Pancreas (tissue), 10 donors: ENCODE measurements at regions not wholly inside any gene's neighbourhood (a gene's known extent, or its start where the extent isn't known, plus 50 kb on each side); places are given as distances from the start of the nearest gene placed in this dataset.

Experiments
- ATAC-seq, 4 donors: fragments of 200-7000 bp; cut with Tn5 transposase; one replicate each; pipeline versions ENCODE4 v1.8.0 to v1.9.1; 2020; ENCODE audit warnings: mild to moderate bottlenecking in 4 of 4, moderate library complexity in 4 of 4
- DNase-seq, 6 donors: peaks; one replicate each; pipeline ENCODE4 v3.0.0-alpha.2; 2020
- FAIRE-seq: peaks from 2 replicates; lab custom pipeline; 2012; peaks lifted over from hg19 to GRCh38; lab: Jason Lieb, UNC
- H3K27ac ChIP-seq, 4 donors: fragments of 200-600 bp; sonication (generic); 1 replicate in 3 of 4; 2 replicates in 1 of 4; pipeline versions ENCODE4 v1.5.0 to v1.8.0; 2020
- H3K27me3 ChIP-seq, 4 donors: fragments of 200-600 bp; one replicate each; pipeline ENCODE4 v1.8.0; 2021
- H3K36me3 ChIP-seq, 3 donors: fragments of 200-600 bp; sonication (generic) in 1 of 3; one replicate each; pipeline versions ENCODE4 v1.5.0 to v1.8.0; 2020 to 2021
- H3K4me1 ChIP-seq, 3 donors: fragments of 200-600 bp; one replicate each; pipeline ENCODE4 v1.8.0; 2021
- H3K4me3 ChIP-seq, 4 donors: fragments of 200-600 bp; sonication (generic) in 2 of 4; one replicate each; pipeline versions ENCODE4 v1.5.0 to v1.8.0; 2020 to 2021
- H3K9me3 ChIP-seq, 4 donors: fragments of 200-600 bp; one replicate each; pipeline ENCODE4 v1.8.0; 2021
- WGBS, 2 donors: extraction: QIAGEN DNeasy Blood & Tissue Kit; methylation state at CpG; one replicate each; pipeline ENCODE4 v1.1.7; 2013; 5-methylcytosine and 5-hydroxymethylcytosine counted together
- intact Hi-C, 3 donors: fragments of 100-400 bp; cut with DNase I; formaldehyde crosslinking; loops; one replicate each; pipeline versions ENCODE4 v1.11.1 to v1.14.2; 2022
- TF ChIP-seq, protein P1 (sequence below), 4 donors: fragments of 200-600 bp; sonication (generic) in 3 of 4; IDR thresholded peaks; one replicate each; pipeline versions ENCODE4 v1.5.0 to v1.8.0; 2021; ENCODE audit warnings: antibody characterized with exemption in 4 of 4
- donor health status: healthy with polysubstance abuse.
- donor health status: DM: no; HTN: no; CAD: no; lungs with moderate emphysema.
- donor health status: DM: no; HTN: no; CAD: no.
- donor health status: control.
- donor health status: control.
- donor health status: Bipolar disorder and iron deficiency.
- donor health status: DM: yes; HTN: yes; CAD: no.
- donor health status: DM: no; HTN: no; CAD: no.
- donor health status: DM: no; HTN: no; CAD: no.
- donor health status: DM: yes; HTN: yes; CAD: no.

DNA sequence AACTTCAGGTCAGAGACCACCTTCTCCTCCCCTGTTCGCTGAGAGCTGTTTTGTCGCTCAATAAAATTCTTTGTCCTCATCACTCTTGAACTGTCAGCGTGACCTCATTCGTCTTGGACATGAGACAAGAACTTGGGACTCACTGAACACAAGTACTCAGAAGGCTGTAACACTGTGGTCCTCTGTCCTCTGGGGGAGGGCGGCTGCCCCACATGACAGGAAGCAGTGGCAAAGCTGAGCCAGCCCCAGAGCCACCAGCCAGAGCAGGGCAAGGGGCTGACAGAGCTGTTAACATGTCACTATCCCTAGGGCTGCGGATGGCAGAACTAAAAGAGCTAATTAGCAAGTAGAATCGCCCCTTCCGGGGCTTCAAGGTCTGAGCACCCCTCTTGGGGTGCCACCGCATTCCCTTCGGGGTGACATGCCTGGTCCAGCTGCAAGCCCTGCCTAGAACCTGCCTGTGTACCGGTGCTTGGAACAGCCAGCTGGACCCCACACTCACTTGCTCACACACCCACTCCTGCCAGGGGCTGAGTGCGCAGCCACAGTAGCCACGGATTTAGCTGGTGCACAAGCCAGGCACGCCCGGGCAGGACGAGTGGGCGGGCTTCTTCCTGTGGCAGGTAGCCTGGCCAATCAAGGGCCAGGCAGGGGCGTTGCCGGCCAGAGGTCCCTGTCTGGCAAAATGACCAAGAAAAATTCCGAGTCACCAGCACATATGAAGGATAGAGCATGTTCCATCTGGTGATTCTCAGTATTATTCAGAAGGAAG, 648.6 kb upstream of the AGA start:
- FAIRE-seq (no peak), DNase-seq (peak in 1 of 6 donors; percentile 61), ATAC-seq (no peak)
- no peak overlapping the region for H3K27ac ChIP-seq
- H3K4me3 ChIP-seq = no peak overlapping the region
- no peaks in the 10 kb centered on the region for H3K27me3 ChIP-seq
- no peaks in the 10 kb centered on the region for H3K9me3 ChIP-seq
- intact Hi-C loops = no loop called here
- 79 to 84% methylated on average over 20 of the region's 20 CpGs for WGBS, 2 donors
- H3K36me3 ChIP-seq = no peaks in the 10 kb centered on the region
- no peaks in the 10 kb centered on the region for H3K4me1 ChIP-seq
- TF ChIP-seq, protein P1, sequence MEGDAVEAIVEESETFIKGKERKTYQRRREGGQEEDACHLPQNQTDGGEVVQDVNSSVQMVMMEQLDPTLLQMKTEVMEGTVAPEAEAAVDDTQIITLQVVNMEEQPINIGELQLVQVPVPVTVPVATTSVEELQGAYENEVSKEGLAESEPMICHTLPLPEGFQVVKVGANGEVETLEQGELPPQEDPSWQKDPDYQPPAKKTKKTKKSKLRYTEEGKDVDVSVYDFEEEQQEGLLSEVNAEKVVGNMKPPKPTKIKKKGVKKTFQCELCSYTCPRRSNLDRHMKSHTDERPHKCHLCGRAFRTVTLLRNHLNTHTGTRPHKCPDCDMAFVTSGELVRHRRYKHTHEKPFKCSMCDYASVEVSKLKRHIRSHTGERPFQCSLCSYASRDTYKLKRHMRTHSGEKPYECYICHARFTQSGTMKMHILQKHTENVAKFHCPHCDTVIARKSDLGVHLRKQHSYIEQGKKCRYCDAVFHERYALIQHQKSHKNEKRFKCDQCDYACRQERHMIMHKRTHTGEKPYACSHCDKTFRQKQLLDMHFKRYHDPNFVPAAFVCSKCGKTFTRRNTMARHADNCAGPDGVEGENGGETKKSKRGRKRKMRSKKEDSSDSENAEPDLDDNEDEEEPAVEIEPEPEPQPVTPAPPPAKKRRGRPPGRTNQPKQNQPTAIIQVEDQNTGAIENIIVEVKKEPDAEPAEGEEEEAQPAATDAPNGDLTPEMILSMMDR (IDR thresholded peaks at IDR 0.05) = no peak

GRCh38 chr4:178102139-178102538, 659.9 kb upstream of the AGA start:
- H3K4me3 ChIP-seq = no peak overlapping the region
- no peak for DNase-seq
- TF ChIP-seq, protein P1 (IDR thresholded peaks at IDR 0.05) = no peak
- WGBS, 2 donors = 75 to 76% methylated on average over 5 of the region's 5 CpGs
- H3K9me3 ChIP-seq = no peaks in the 10 kb centered on the region
- intact Hi-C loops = no loop called here
- FAIRE-seq = no peak
- no peaks in the 10 kb centered on the region for H3K27me3 ChIP-seq
- ATAC-seq = no peak
- H3K4me1 ChIP-seq = no peaks in the 10 kb centered on the region
- H3K27ac ChIP-seq = no peak overlapping the region
- H3K36me3 ChIP-seq = no peaks in the 10 kb centered on the region

DNA sequence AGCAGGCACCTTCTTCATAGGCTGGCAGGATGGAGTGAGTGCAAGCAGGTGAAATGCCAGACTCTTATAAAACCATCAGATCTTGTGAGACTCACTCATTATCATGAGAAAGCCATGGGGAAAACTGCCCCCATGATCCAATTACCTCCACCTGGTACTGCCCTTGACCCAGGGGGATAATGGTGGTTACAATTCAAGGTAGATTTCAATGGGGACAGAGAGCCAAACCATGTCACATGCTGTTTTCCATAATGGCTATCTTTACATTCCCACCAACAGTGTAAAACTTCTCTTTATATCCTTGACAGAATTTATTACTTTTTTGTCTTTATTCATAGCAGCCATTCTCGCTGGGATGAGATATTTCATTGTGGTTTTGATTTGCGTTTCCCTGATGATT, 663.0 kb upstream of the AGA start:
- H3K9me3 ChIP-seq = no peaks in the 10 kb centered on the region
- no peaks in the 10 kb centered on the region for H3K27me3 ChIP-seq
- no peak overlapping the region for H3K4me3 ChIP-seq
- no peak overlapping the region for H3K27ac ChIP-seq
- 64 to 71% methylated on average over 2 of the region's 2 CpGs for WGBS, 2 donors
- no peaks in the 10 kb centered on the region for H3K36me3 ChIP-seq
- no peak for DNase-seq
- H3K4me1 ChIP-seq = no peaks in the 10 kb centered on the region
- intact Hi-C loops = no loop called here
- ATAC-seq = no peak
- no peak for FAIRE-seq
- TF ChIP-seq, protein P1 (IDR thresholded peaks at IDR 0.05) = no peak

DNA sequence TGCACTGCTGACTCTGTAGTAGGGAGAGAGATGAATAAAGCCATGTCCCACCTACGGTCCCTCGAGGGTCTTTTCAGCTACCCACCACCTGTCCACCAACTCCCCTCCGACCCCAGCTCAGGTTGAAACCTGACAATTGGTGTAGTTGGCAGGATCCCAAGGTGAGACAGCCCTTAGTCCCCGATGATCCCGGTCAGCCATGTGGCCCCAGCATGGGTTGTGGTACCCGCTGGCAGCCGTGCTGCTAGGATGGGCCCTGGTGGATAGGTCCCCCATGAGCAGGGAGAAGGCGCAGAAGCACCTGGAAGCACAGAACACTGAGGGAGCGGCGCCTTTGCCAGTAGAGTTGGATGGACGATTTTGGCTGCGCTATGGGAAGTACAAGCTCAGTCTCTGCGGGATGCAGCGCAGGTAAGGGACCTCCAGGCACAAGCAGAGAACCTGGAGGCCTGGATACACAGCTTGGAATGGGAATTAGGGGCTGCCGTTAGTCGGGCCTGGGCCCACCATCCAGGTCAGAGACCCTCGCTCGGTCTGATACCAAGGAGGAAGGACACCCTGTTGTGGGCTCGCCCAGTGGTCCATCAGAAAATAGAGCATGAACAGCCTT, 694.6 kb upstream of the AGA start:
- WGBS, 2 donors = 88 to 89% methylated on average over 19 of the region's 19 CpGs
- DNase-seq (peak in 2 of 6 donors; percentile 35 to 42), ATAC-seq (no peak), FAIRE-seq (no peak)
- no peaks in the 10 kb centered on the region for H3K9me3 ChIP-seq
- H3K27ac ChIP-seq = no peak overlapping the region
- intact Hi-C loops = no loop called here
- H3K4me1 ChIP-seq = no peaks in the 10 kb centered on the region
- no peaks in the 10 kb centered on the region for H3K27me3 ChIP-seq
- no peak overlapping the region for H3K4me3 ChIP-seq
- TF ChIP-seq, protein P1 (IDR thresholded peaks at IDR 0.05) = no peak
- no peaks in the 10 kb centered on the region for H3K36me3 ChIP-seq
